HG03442 (cell line): ENCODE measurements at regions not wholly inside any gene's neighbourhood (a gene's known extent, or its start where the extent isn't known, plus 50 kb on each side); places are given as distances from the start of the nearest gene placed in this dataset.

ENCODE experiments used
- ATAC-seq: cut with Tn5 transposase; IDR thresholded peaks from one replicate; pipeline ENCODE4 v1.9.1; 2021; ENCODE audit warnings: mild to moderate bottlenecking, moderate library complexity; ENCODE audit not compliant: unreplicated experiment

DNA sequence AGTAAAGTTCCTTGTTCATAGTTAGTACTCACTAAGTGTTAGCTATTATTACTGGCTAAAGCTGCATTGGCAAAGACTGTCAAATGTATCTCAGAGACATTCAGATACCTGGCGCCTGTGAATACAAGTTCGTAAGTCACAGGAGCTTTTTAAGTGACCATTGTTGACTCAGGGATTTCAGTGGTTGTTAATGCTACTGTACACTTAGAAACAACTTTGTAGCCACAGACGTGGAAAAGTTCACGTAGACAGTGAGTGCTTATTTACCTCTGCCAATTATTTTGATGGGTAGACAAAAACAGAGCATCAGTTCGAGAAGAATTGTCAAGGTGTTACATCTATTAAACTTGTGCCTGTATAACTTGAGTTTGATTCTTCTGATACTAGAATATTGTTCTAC lies 59.1 kb upstream of the RRP15 start:
- no peak for ATAC-seq
